HepG2 (cell line): ENCODE measurements at regions not wholly inside any gene's neighbourhood (a gene's known extent, or its start where the extent isn't known, plus 50 kb on each side); places are given as distances from the start of the nearest gene placed in this dataset.
"Not testable (repeated sequence)": the region's sequence is repeated elsewhere in the genome, so short reads cannot be mapped to it uniquely, and the experiment has no call there.

ENCODE experiments used
- ATAC-seq: fragments of 200-7000 bp; cut with Tn5 transposase; 3 replicates; pipeline ENCODE4 v1.9.1; 2020; ENCODE audit warnings: mild to moderate bottlenecking, moderate library complexity
- BruUV-seq: library from RNA; stranded (reverse); fragments of 400-500 nt; replicated peaks from 2 replicates; lab custom pipeline; 2021; lab: Mats Ljungman, UMichigan
- CTCF ChIA-PET: fragments of 300-600 bp; formaldehyde crosslinking; extraction: SDS; loops from one replicate; lab custom pipeline; 2021; ENCODE audit warnings: low total read pairs, inconsistent platforms, low intra/inter-chr PET ratio; lab: Yijun Ruan, JAX
- POLR2A ChIA-PET: fragments of 350-600 bp; sonication (Branson Sonifier 250); formaldehyde crosslinking; loops from one replicate; lab custom pipeline; 2020; ENCODE audit warnings: antibody characterized with exemption, inconsistent platforms; lab: Yijun Ruan, JAX
- DNase-seq: peaks from one replicate; pipeline ENCODE4 v3.0.0-alpha.2; 2015; ENCODE audit warnings: low spot score
- FAIRE-seq: peaks from 3 replicates; lab custom pipeline; 2011; peaks lifted over from hg19 to GRCh38; lab: Jason Lieb, UNC
- H2AFZ ChIP-seq: one replicate; pipeline ENCODE4 v1.6.1; 2011; ENCODE audit warnings: low read length, inconsistent platforms
- H3K27ac ChIP-seq: fragments of 300-600 bp; 3 replicates; pipeline ENCODE4 v1.8.0; 2011; ENCODE audit warnings: mixed run types, mild to moderate bottlenecking, mixed read lengths, low read length, inconsistent platforms; ENCODE audit not compliant: insufficient read depth; ENCODE audit errors: extremely low read length
- H3K27me3 ChIP-seq, 2 experiments: fragments of 200-600 bp in 1 of 2; 2 replicates in 1 of 2; 3 replicates in 1 of 2; pipeline versions ENCODE4 v1.6.0 to v1.8.0; 2011; ENCODE audit warnings: low read length in 2 of 2, mild to moderate bottlenecking in 2 of 2, moderate library complexity in 2 of 2, inconsistent platforms in 1 of 2; ENCODE audit not compliant: insufficient read depth in 2 of 2, control insufficient read depth in 1 of 2
- H3K36me3 ChIP-seq, 2 experiments: fragments of 200-600 bp in 1 of 2; replicated peaks in 1 of 2; 2 replicates in 1 of 2; 3 replicates in 1 of 2; pipeline versions ENCODE4 v1.5.1 to v1.8.0; 2011; ENCODE audit warnings: low read length in 2 of 2, inconsistent platforms in 1 of 2; ENCODE audit not compliant: insufficient read depth in 2 of 2, control insufficient read depth in 1 of 2
- H3K4me1 ChIP-seq: 2 replicates; pipeline ENCODE4 v1.5.1; 2012; ENCODE audit warnings: low read length, inconsistent platforms; ENCODE audit not compliant: insufficient read depth
- H3K4me2 ChIP-seq: 2 replicates; pipeline ENCODE4 v1.6.0; 2011; ENCODE audit warnings: low read depth, low read length, inconsistent platforms
- H3K4me3 ChIP-seq, 3 experiments: fragments of 200-600 bp in 1 of 3; sonication (generic), shearing (Covaris generic) in 1 of 3; replicated peaks in 1 of 3; 2 replicates each; pipeline ENCODE4 v1.5.1; 2011 to 2016; ENCODE audit warnings: low read length in 3 of 3, inconsistent platforms in 2 of 3, low read depth in 2 of 3, mild to moderate bottlenecking in 2 of 3, control low read depth in 1 of 3, mixed read lengths in 1 of 3; ENCODE audit not compliant: insufficient read depth in 1 of 3
- H3K79me2 ChIP-seq: one replicate; pipeline ENCODE4 v1.6.1; 2011; ENCODE audit warnings: low read length, inconsistent platforms; ENCODE audit not compliant: insufficient read depth
- H3K9ac ChIP-seq: 2 replicates; pipeline ENCODE4 v1.6.0; 2011; ENCODE audit warnings: mild to moderate bottlenecking, low read depth, low read length, inconsistent platforms; ENCODE audit not compliant: insufficient read depth
- H3K9me3 ChIP-seq: 2 replicates; pipeline ENCODE4 v1.5.1; 2012; ENCODE audit warnings: mild to moderate bottlenecking, low read length
- H4K20me1 ChIP-seq: 2 replicates; pipeline ENCODE4 v1.6.0; 2011; ENCODE audit warnings: inconsistent platforms, mild to moderate bottlenecking, low read length, moderate library complexity; ENCODE audit not compliant: insufficient read depth
- WGBS: methylation state at CpG from one replicate; pipeline ENCODE4 v1.1.6; 2017; ENCODE audit warnings: low lambda C conversion rate; 5-methylcytosine and 5-hydroxymethylcytosine counted together
- in situ Hi-C: cut with HindIII; loops from 2 replicates; pipeline ENCODE4 v1.10.0; 2017; ENCODE audit warnings: low pct_unique_long_range_greater_than_20kb; ENCODE audit not compliant: extremely low pct_ligation_motif_present
- intact Hi-C: fragments of 100-400 bp; cut with micrococcal nuclease; formaldehyde crosslinking; loops from one replicate; pipeline ENCODE4 v1.10.0; 2022; ENCODE audit not compliant: unreplicated experiment

DNA sequence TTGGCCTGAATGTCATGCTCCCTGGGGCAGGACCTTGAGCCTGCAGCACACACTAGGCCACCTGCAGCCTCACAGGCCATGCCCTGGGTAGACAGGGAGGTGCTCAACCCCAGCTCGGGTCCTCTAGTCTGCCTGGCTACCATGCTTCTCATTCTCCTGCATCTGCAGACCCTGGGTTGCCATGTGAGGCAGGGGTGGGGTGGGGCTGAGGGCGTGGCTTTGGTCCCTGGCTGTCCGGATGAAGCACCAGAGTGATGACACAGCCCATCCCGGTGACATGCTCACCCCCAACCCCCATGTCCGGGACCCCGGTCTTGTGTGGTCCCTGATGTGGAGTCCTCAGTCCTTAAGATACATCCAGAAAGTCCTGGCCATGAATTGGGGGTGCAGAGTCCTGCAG lies 521.8 kb downstream of the GOLGA6L6 start:
- intact Hi-C loops, H4K20me1 ChIP-seq, H3K27ac ChIP-seq, H3K4me2 ChIP-seq, in situ Hi-C loops, DNase-seq, H3K4me3 ChIP-seq, H3K4me1 ChIP-seq, H3K79me2 ChIP-seq, H3K9ac ChIP-seq, H3K9me3 ChIP-seq, ATAC-seq, FAIRE-seq, H3K36me3 ChIP-seq, H3K27me3 ChIP-seq, BruUV-seq, H2AFZ ChIP-seq, CTCF ChIA-PET, POLR2A ChIA-PET: not testable (repeated sequence)
- no CpG with 5 or more reads among the region's 6 CpGs for WGBS

DNA sequence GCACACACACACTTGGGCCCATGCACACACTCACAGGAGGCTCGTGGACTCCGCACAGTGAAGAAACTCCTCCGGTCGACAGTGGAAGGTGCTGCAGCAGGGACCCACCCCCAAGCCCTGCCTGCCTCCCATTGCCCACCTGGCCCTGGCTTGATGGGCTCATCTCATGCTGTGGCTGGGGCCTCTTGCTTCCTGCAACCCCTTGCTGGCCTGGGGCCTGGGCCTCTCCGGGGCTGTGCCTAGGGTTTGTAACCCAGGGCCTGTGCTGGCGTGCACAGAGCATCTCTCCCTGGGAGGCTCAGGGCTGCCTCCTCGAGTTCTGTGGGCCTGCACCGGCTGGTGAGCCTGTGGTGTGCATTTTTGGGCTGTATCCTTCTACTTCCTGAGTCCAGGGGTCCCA lies 524.0 kb downstream of the GOLGA6L6 start:
- H2AFZ ChIP-seq, H3K36me3 ChIP-seq, DNase-seq, in situ Hi-C loops, H3K4me2 ChIP-seq, ATAC-seq, POLR2A ChIA-PET, H3K4me1 ChIP-seq, H3K4me3 ChIP-seq, intact Hi-C loops, H3K27ac ChIP-seq, CTCF ChIA-PET, H3K9ac ChIP-seq, H3K27me3 ChIP-seq, BruUV-seq, H4K20me1 ChIP-seq, FAIRE-seq, H3K79me2 ChIP-seq, H3K9me3 ChIP-seq: not testable (repeated sequence)
- WGBS = no CpG with 5 or more reads among the region's 8 CpGs

DNA sequence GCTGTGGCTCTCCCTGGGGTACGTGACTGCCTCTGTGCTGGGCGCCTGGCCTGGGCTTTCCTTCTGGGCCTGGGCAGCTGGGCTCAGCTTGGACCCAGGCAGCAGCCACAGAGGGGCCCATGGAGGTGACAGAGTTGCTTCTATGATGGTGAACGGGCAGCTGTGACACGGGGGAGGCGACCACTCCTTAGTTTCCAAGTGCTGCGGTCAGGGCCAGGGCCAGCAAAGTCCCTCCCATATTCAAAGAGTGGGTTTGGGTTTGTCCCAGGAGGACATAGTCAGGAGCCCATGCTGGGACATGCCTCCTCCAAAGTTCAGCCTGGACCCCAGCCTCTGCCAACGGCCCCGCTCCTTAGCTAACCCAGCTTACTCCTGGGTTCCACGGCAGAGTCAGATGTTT lies 524.7 kb downstream of the GOLGA6L6 start:
- in situ Hi-C loops, H3K36me3 ChIP-seq, H2AFZ ChIP-seq, CTCF ChIA-PET, H3K4me1 ChIP-seq, H3K4me3 ChIP-seq, H3K27ac ChIP-seq, H4K20me1 ChIP-seq, H3K9me3 ChIP-seq, ATAC-seq, H3K79me2 ChIP-seq, H3K27me3 ChIP-seq, DNase-seq, intact Hi-C loops, H3K4me2 ChIP-seq, BruUV-seq, FAIRE-seq, POLR2A ChIA-PET, H3K9ac ChIP-seq: not testable (repeated sequence)
- no CpG with 5 or more reads among the region's 9 CpGs for WGBS

DNA sequence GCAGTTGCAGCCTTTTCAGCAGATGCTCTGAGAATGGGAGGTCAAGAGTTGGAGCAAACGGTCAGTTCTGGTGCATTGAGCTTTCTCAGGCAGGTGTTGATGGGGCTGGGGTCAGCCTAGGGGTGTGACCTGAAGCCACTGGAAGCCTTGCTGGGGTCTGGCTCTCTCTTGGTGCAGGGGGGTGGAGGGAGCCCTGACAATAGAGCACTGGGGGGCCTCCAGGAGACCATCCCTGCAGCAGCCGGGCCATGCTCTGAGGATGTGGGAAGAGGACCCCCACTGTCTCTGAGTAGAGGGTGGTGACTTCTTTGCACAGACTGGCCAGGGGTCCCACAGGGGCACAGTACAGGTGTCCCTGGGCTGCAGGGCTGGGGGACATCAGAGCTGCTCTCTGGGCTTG lies 528.8 kb downstream of the GOLGA6L6 start:
- DNase-seq, H3K27ac ChIP-seq, CTCF ChIA-PET, H3K27me3 ChIP-seq, ATAC-seq, H3K79me2 ChIP-seq, H3K9me3 ChIP-seq, intact Hi-C loops, H3K4me1 ChIP-seq, H3K4me2 ChIP-seq, in situ Hi-C loops, H3K4me3 ChIP-seq, POLR2A ChIA-PET, BruUV-seq, FAIRE-seq, H2AFZ ChIP-seq, H4K20me1 ChIP-seq, H3K9ac ChIP-seq, H3K36me3 ChIP-seq: not testable (repeated sequence)
- 20% methylated on average over 1 of the region's 2 CpGs for WGBS
